H1 (cell line): ENCODE measurements at regions not wholly inside any gene's neighbourhood (a gene's known extent, or its start where the extent isn't known, plus 50 kb on each side); places are given as distances from the start of the nearest gene placed in this dataset.

Experiments used
- BACH1 ChIP-seq: IDR thresholded peaks from 2 replicates; pipeline ENCODE4 v1.6.1; 2012; ENCODE audit warnings: low read length, improper control_type of control experiment
- KDM1A ChIP-seq: fragments of 200-600, 300-600 bp; sonication (generic); IDR thresholded peaks from 2 replicates; pipeline ENCODE4 v1.7.1; 2016; ENCODE audit warnings: mild to moderate bottlenecking, low read length, borderline replicate concordance
- PHF8 ChIP-seq: fragments of 200-600 bp; sonication (generic); conservative IDR thresholded peaks from 2 replicates; pipeline ENCODE4 v1.7.1; 2012; ENCODE audit warnings: low read depth, mild to moderate bottlenecking, inconsistent platforms, low read length, moderate library complexity
- POLR2AphosphoS5 ChIP-seq: IDR thresholded peaks from 2 replicates; pipeline ENCODE4 v1.6.1; 2011; ENCODE audit warnings: low read depth, low read length
- SIRT6 ChIP-seq: IDR thresholded peaks from one replicate; pipeline ENCODE4 v1.7.1; 2012; ENCODE audit warnings: low read length, inconsistent platforms

DNA sequence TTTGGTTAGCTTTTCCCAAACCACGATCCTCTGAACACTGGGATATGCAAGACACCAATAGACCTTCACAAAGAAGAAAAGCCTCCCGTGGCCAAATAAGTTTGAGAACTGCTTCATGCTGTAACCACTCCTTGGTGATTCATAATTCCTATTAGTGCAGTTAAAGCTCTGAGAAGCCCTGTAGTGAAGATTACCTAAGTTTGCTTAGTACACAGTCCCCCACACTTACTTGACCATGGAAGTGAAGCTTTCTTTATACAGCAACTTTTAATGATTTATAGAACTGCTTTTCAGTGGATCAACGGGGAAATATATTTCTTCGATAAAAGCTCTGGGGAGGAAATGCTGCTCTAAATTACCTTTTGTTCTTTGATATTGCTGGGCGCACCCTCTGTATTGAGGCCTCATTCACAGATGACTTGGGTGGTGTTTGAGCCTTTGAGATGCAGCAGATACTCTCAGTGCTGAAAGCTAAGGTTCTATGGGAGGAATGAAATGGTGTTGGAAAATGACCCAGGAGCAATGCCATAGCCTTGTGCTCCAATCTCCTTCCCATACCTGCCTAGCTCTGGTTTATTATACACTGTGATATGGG lies 67.4 kb downstream of the CBLL2 start (continued):
- TF ChIP-seq BACH1 (no peak), SIRT6 (no peak), POLR2AphosphoS5 (no peak), PHF8 (no peak), KDM1A (no peak)
